K562 (cell line): ENCODE measurements at regions not wholly inside any gene's neighbourhood (a gene's known extent, or its start where the extent isn't known, plus 50 kb on each side); places are given as distances from the start of the nearest gene placed in this dataset.

ENCODE experiments used
- ATAC-seq: fragments of 200-7000 bp; cut with Tn5 transposase; 3 replicates; pipeline ENCODE4 v1.9.1; 2020; ENCODE audit warnings: moderate library complexity
- BruUV-seq: library from RNA; stranded (reverse); fragments of 400-500 nt; replicated peaks from 2 replicates; lab custom pipeline; 2021; lab: Mats Ljungman, UMichigan
- CTCF ChIA-PET: fragments of 300-600 bp; formaldehyde crosslinking; extraction: SDS; loops from one replicate; lab custom pipeline; 2021; ENCODE audit warnings: low intra/inter-chr PET ratio; lab: Yijun Ruan, JAX
- POLR2A ChIA-PET: fragments of 300-600, 350-650 bp; sonication (Branson Sonifier 250); formaldehyde crosslinking; extraction: SDS; loops from one replicate; lab custom pipeline; 2021; ENCODE audit warnings: antibody characterized with exemption, inconsistent platforms; lab: Yijun Ruan, JAX
- DNase-seq, 4 experiments: peaks; one replicate each; pipeline versions ENCODE4 v3.0.0 to v3.0.0-alpha.2; 2011 to 2018; ENCODE audit warnings: low spot score in 3 of 4, mixed read lengths in 3 of 4; ENCODE audit errors: extremely low read depth in 1 of 4
- FAIRE-seq: peaks from 2 replicates; lab custom pipeline; 2011; peaks lifted over from hg19 to GRCh38; lab: Jason Lieb, UNC
- H2AFZ ChIP-seq: 2 replicates; pipeline ENCODE4 v1.6.0; 2011; ENCODE audit warnings: low read depth, low read length, control low read depth, inconsistent platforms
- H3K27ac ChIP-seq: fragments of 200-600 bp; 3 replicates; pipeline ENCODE4 v1.8.0; 2011; ENCODE audit warnings: low read depth, mild to moderate bottlenecking, control low read depth, inconsistent platforms, low read length, moderate library complexity, mixed read lengths; ENCODE audit errors: extremely low read depth
- H3K27me3 ChIP-seq, 2 experiments: fragments of 300-600 bp in 1 of 2; 2 replicates in 1 of 2; 3 replicates in 1 of 2; pipeline versions ENCODE4 v1.6.0 to v1.8.0; 2011; ENCODE audit warnings: inconsistent platforms in 2 of 2, low read length in 2 of 2, mild to moderate bottlenecking in 1 of 2, mixed read lengths in 1 of 2, moderate library complexity in 1 of 2; ENCODE audit not compliant: control insufficient read depth in 2 of 2, insufficient read depth in 2 of 2
- H3K36me3 ChIP-seq: fragments of 300-600 bp; 3 replicates; pipeline ENCODE4 v1.8.0; 2011; ENCODE audit warnings: mild to moderate bottlenecking, low read length, inconsistent platforms; ENCODE audit not compliant: control insufficient read depth, insufficient read depth
- H3K4me1 ChIP-seq, 2 experiments: fragments of 200-600 bp in 1 of 2; replicated peaks in 1 of 2; 2 replicates in 1 of 2; 3 replicates in 1 of 2; pipeline versions ENCODE4 v1.5.1 to v1.8.0; 2011; ENCODE audit warnings: inconsistent platforms in 2 of 2, low read length in 2 of 2, mild to moderate bottlenecking in 1 of 2, mixed read lengths in 1 of 2, moderate library complexity in 1 of 2; ENCODE audit not compliant: control insufficient read depth in 2 of 2, insufficient read depth in 2 of 2
- H3K4me2 ChIP-seq: 2 replicates; pipeline ENCODE4 v1.6.1; 2011; ENCODE audit warnings: low read length, control low read depth, inconsistent platforms, mixed read lengths; ENCODE audit not compliant: insufficient read depth
- H3K4me3 ChIP-seq: fragments of 200-600 bp; sonication (generic), shearing (Covaris generic); 2 replicates; pipeline ENCODE4 v1.5.1; 2016; ENCODE audit warnings: control low read depth, inconsistent platforms
- H3K79me2 ChIP-seq: fragments of 200-600 bp; 3 replicates; pipeline ENCODE4 v1.8.0; 2011; ENCODE audit warnings: low read length, inconsistent platforms; ENCODE audit not compliant: control insufficient read depth, insufficient read depth
- H3K9ac ChIP-seq, 2 experiments: 2 replicates each; pipeline versions ENCODE4 v1.6.0 to v1.6.1; 2011; ENCODE audit warnings: low read depth in 2 of 2, low read length in 2 of 2, control low read depth in 1 of 2, inconsistent platforms in 1 of 2, mild to moderate bottlenecking in 1 of 2, mixed read lengths in 1 of 2; ENCODE audit not compliant: insufficient read depth in 1 of 2
- H3K9me1 ChIP-seq: one replicate; pipeline ENCODE4 v1.6.0; 2011; ENCODE audit warnings: inconsistent platforms, mild to moderate bottlenecking, low read length, moderate library complexity; ENCODE audit not compliant: control insufficient read depth, insufficient read depth
- H3K9me3 ChIP-seq: replicated peaks from 2 replicates; pipeline ENCODE4 v1.5.1; 2011; ENCODE audit warnings: low read depth, low read length, inconsistent platforms; ENCODE audit not compliant: control insufficient read depth, insufficient read depth
- H4K20me1 ChIP-seq: replicated peaks from 2 replicates; pipeline ENCODE4 v1.6.1; 2011; ENCODE audit warnings: low read length, inconsistent platforms, mixed read lengths; ENCODE audit not compliant: control insufficient read depth, insufficient read depth
- CBX1 ChIP-seq: sonication (generic); IDR thresholded peaks from 2 replicates; pipeline ENCODE4 v1.6.1; 2016; ENCODE audit warnings: antibody characterized with exemption, low read depth, mild to moderate bottlenecking
- CCNT2 ChIP-seq: IDR thresholded peaks from 2 replicates; pipeline ENCODE4 v1.6.1; 2011; ENCODE audit warnings: borderline replicate concordance, low read depth, mild to moderate bottlenecking, moderate library complexity, mixed read lengths, low read length; ENCODE audit not compliant: insufficient read length; ENCODE audit errors: extremely low read depth
- CREM ChIP-seq: IDR thresholded peaks from 2 replicates; pipeline ENCODE4 v1.6.1; 2014; ENCODE audit warnings: antibody characterized with exemption, low read depth
- ELF4 ChIP-seq: fragments of 450-650 bp; formaldehyde crosslinking; IDR thresholded peaks from 2 replicates; pipeline ENCODE4 v1.4.0; 2022; ENCODE audit warnings: missing genetic modification characterization
- HSF4 ChIP-seq: fragments of 250-450 bp; sonication (Bioruptor Pico); IDR thresholded peaks from 2 replicates; pipeline ENCODE4 v2.1.2; 2022; ENCODE audit warnings: mild to moderate bottlenecking, moderate library complexity, borderline replicate concordance
- JUNB ChIP-seq: fragments of 450-650 bp; formaldehyde crosslinking; conservative IDR thresholded peaks from 2 replicates; pipeline ENCODE4 v1.4.0; 2020; ENCODE audit warnings: mild to moderate bottlenecking
- NR4A1 ChIP-seq, 2 experiments: fragments of 250-450 bp in 1 of 2; fragments of 450-650 bp in 1 of 2; sonication (Bioruptor Pico) in 1 of 2; IDR thresholded peaks; 2 replicates each; pipeline versions ENCODE4 v1.4.0 to v1.6.1; 2016 to 2020; ENCODE audit warnings: mild to moderate bottlenecking in 2 of 2, missing compliant biosample characterization in 1 of 2, missing genetic modification characterization in 1 of 2, moderate library complexity in 1 of 2
- PTTG1 ChIP-seq: fragments of 450-650 bp; IDR thresholded peaks from 2 replicates; pipeline ENCODE4 v1.6.1; 2016; ENCODE audit warnings: low read depth, mild to moderate bottlenecking, missing genetic modification characterization, missing compliant biosample characterization
- SAFB2 ChIP-seq: fragments of 200-400 bp; formaldehyde crosslinking; IDR thresholded peaks from 2 replicates; pipeline ENCODE4 v1.6.1; 2018; ENCODE audit warnings: borderline replicate concordance, low read length, low read depth, moderate library complexity; ENCODE audit not compliant: severe bottlenecking
- SLC30A9 ChIP-seq: fragments of 250-450 bp; sonication (Bioruptor Pico); IDR thresholded peaks from 2 replicates; pipeline ENCODE4 v1.8.0; 2022; ENCODE audit warnings: mild to moderate bottlenecking, moderate library complexity
- SMAD4 ChIP-seq: fragments of 250-450 bp; sonication (Bioruptor Pico); conservative IDR thresholded peaks from 2 replicates; pipeline ENCODE4 v1.8.0; 2021; ENCODE audit warnings: inconsistent platforms, mild to moderate bottlenecking, moderate library complexity
- ZNF263 ChIP-seq: sonication (generic); formaldehyde crosslinking; IDR thresholded peaks from 2 replicates; pipeline ENCODE4 v1.8.0; 2022; ENCODE audit warnings: mild to moderate bottlenecking, missing genetic modification reagents, borderline replicate concordance
- WGBS: fragments of 100-300 bp; shearing (Covaris generic); methylation state at CpG from one replicate; pipeline ENCODE4 v1.1.6; 2016; ENCODE audit warnings: low coverage, mixed read lengths; ENCODE audit not compliant: insufficient coverage; ENCODE audit errors: missing lambda C conversion rate; 5-methylcytosine and 5-hydroxymethylcytosine counted together
- in situ Hi-C: fragments of 300-500 bp; cut with MboI; formaldehyde crosslinking; loops from 4 replicates; pipeline ENCODE4 v1.15.0; 2018; ENCODE audit warnings: inconsistent platforms, mixed read lengths
- intact Hi-C: fragments of 100-400 bp; cut with micrococcal nuclease; formaldehyde crosslinking; loops from 2 replicates; pipeline ENCODE4 v1.14.2; 2022

DNA sequence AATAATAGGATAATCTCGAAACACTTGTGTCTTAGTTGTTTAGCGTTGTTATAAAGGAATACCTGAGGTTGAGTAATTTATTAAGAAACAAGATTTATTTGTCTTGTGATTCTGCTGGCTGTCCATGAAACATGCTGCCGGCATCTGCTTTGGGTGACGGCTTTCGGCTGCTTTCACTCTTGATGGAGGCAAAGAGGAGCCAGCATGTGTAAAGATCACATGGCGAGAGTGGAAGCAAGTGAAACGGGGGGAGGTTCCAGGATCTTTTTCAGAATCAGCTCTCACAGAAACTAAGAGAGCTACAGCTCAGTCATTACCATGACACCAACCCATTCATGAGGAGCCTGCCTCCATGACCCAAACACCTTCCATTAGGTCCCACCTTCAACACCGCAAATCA is 402.8 kb downstream of the CDC14C start (continued):
- TF ChIP-seq SAFB2 (no peak), HSF4 (no peak), NR4A1 (CRISPR knock-in tag; IDR thresholded peaks at IDR 0.05) (no peak), NR4A1 (tag; IDR thresholded peaks at IDR 0.05) (no peak), JUNB (CRISPR knock-in tag) (no peak)
- TF ChIP-seq, all 486 proteins: peak for 0

DNA sequence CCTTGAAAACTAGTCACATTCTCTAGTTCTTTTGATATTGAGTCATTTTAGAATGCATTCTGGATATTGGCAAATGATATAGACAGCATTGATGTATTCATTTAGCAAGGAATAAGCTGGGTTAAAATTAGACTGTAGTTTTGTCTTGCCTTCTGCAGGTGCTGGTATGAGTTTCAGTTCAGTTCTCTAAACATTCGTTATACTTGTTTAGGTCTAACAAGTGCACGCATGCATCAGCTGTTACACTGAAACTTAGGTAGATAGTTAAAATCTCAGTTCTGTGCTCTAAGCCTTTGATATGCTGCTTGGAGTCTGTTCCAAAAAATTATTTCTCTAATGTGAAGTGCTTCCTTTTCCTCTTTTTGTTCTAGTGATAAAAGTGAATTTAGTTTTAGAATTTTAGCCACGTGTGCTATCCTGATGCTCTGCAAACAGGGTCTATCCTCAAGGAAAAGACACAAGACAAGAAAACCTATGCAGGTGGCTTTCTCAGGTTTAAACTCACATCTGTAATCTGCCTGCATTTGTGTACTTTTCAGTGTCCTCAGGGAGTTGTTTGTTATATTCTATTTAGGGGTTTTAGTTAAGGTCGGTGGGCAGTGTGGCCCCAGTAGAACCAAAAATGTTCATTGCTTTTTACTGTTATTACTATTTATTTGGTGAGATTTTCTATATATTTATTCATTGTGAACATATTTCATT is 409.0 kb downstream of the CDC14C start:
- Histone ChIP-seq H3K27ac (no peak overlapping the region), H3K9me3 (no peaks in the 10 kb centered on the region), H3K9ac (no peak overlapping the region), H3K79me2 (no peaks in the 10 kb centered on the region), H3K9me1 (no peaks in the 10 kb centered on the region), H3K4me3 (no peak overlapping the region), H3K4me2 (no peak overlapping the region), H3K36me3 (no peaks in the 10 kb centered on the region), H3K27me3 (no peaks in the 10 kb centered on the region), H3K4me1 (no peaks in the 10 kb centered on the region), H2AFZ (no peak overlapping the region), H4K20me1 (no peaks in the 10 kb centered on the region)
- DNase-seq (no peak), ATAC-seq (no peak), FAIRE-seq (no peak)
- 0% methylated on average over 4 of the region's 4 CpGs for WGBS
- no TSS peak for BruUV-seq
- ChIA-PET CTCF (no interaction called here), POLR2A (no interaction called here)
- intact Hi-C loops (no loop called here), in situ Hi-C loops (no loop called here)
- no peak for TF ChIP-seq CREM
- TF ChIP-seq SMAD4 (CRISPR knock-in tag) = no peak
- no peak for TF ChIP-seq ELF4 (CRISPR knock-in tag)
- no peak for TF ChIP-seq CBX1
- TF ChIP-seq SLC30A9 (CRISPR knock-in tag) = no peak
- no peak for TF ChIP-seq PTTG1
- TF ChIP-seq ZNF263 (CRISPR knock-in tag) = no peak
- no peak for TF ChIP-seq CCNT2
